Mesenchymal stem cell (in vitro differentiated cells and primary cell): ENCODE measurements at regions not wholly inside any gene's neighbourhood (a gene's known extent, or its start where the extent isn't known, plus 50 kb on each side); places are given as distances from the start of the nearest gene placed in this dataset.
A peak's percentile ranks its signal among the peaks of the same experiment; 100 is the strongest.

Experiments used
- DNase-seq: peaks from one replicate; pipeline ENCODE4 v3.0.0-alpha.2; 2013
- H2AFZ ChIP-seq: one replicate; pipeline ENCODE4 v1.6.1; 2013; ENCODE audit warnings: low read depth, mild to moderate bottlenecking, control low read depth, inconsistent platforms, low read length, moderate library complexity
- H2AK5ac ChIP-seq: 2 replicates; pipeline ENCODE4 v1.6.1; 2013; ENCODE audit warnings: low read length, moderate library complexity, mild to moderate bottlenecking, inconsistent platforms; ENCODE audit not compliant: severe bottlenecking
- H2BK120ac ChIP-seq: one replicate; pipeline ENCODE4 v1.6.1; 2013; ENCODE audit warnings: low read depth, mild to moderate bottlenecking, inconsistent platforms, low read length, moderate library complexity
- H2BK12ac ChIP-seq, 2 experiments: one replicate each; pipeline ENCODE4 v1.6.1; 2013; ENCODE audit warnings: inconsistent platforms in 2 of 2, low read length in 2 of 2, mild to moderate bottlenecking in 2 of 2, moderate library complexity in 2 of 2, control low read depth in 1 of 2
- H2BK15ac ChIP-seq: one replicate; pipeline ENCODE4 v1.6.1; 2013; ENCODE audit warnings: mild to moderate bottlenecking, low read depth, inconsistent platforms; ENCODE audit not compliant: poor library complexity, severe bottlenecking
- H2BK5ac ChIP-seq: 2 replicates; pipeline ENCODE4 v1.6.1; 2013; ENCODE audit warnings: low read depth, mild to moderate bottlenecking, low read length, control low read depth, inconsistent platforms; ENCODE audit not compliant: poor library complexity, severe bottlenecking
- H3K14ac ChIP-seq, 2 experiments: one replicate each; pipeline ENCODE4 v1.6.1; 2013; ENCODE audit warnings: inconsistent platforms in 2 of 2, low read length in 2 of 2, control low read depth in 1 of 2, mild to moderate bottlenecking in 1 of 2, moderate library complexity in 1 of 2
- H3K18ac ChIP-seq, 2 experiments: one replicate each; pipeline ENCODE4 v1.6.1; 2013; ENCODE audit warnings: inconsistent platforms in 2 of 2, low read length in 2 of 2, control low read depth in 1 of 2, low read depth in 1 of 2, mild to moderate bottlenecking in 1 of 2
- H3K23ac ChIP-seq, 2 experiments: one replicate each; pipeline ENCODE4 v1.6.1; 2013; ENCODE audit warnings: inconsistent platforms in 2 of 2, low read length in 2 of 2, mild to moderate bottlenecking in 2 of 2, moderate library complexity in 2 of 2, control low read depth in 1 of 2
- H3K27ac ChIP-seq: 2 replicates; pipeline ENCODE4 v1.5.1; 2013; ENCODE audit warnings: mild to moderate bottlenecking, moderate library complexity, low read length, control low read depth, inconsistent platforms; ENCODE audit not compliant: poor library complexity, severe bottlenecking
- H3K27me3 ChIP-seq, 2 experiments: 2 replicates each; pipeline versions ENCODE4 v1.6.1 to v1.7.0; 2013; ENCODE audit warnings: low read length in 2 of 2, mild to moderate bottlenecking in 2 of 2, moderate library complexity in 2 of 2, control low read depth in 1 of 2, inconsistent platforms in 1 of 2; ENCODE audit not compliant: control insufficient read depth in 1 of 2, insufficient read depth in 1 of 2
- H3K36me3 ChIP-seq, 2 experiments: 2 replicates each; pipeline versions ENCODE4 v1.6.1 to v1.7.0; 2013; ENCODE audit warnings: low read length in 2 of 2, control low read depth in 1 of 2, inconsistent platforms in 1 of 2, low read depth in 1 of 2, mild to moderate bottlenecking in 1 of 2; ENCODE audit not compliant: insufficient read depth in 2 of 2, control insufficient read depth in 1 of 2
- H3K4ac ChIP-seq, 2 experiments: one replicate each; pipeline ENCODE4 v1.6.1; 2013; ENCODE audit warnings: inconsistent platforms in 2 of 2, low read length in 2 of 2, mild to moderate bottlenecking in 2 of 2, moderate library complexity in 2 of 2, control low read depth in 1 of 2, low read depth in 1 of 2
- H3K4me1 ChIP-seq: 2 replicates; pipeline ENCODE4 v1.6.1; 2013; ENCODE audit warnings: low read depth, low read length, control low read depth; ENCODE audit not compliant: control insufficient read depth, insufficient read depth
- H3K4me2 ChIP-seq: 2 replicates; pipeline ENCODE4 v1.6.1; 2013; ENCODE audit warnings: low read length, mild to moderate bottlenecking, inconsistent platforms; ENCODE audit not compliant: poor library complexity, severe bottlenecking
- H3K4me3 ChIP-seq, 2 experiments: 2 replicates each; pipeline versions ENCODE4 v1.5.1 to v1.7.0; 2013; ENCODE audit warnings: low read length in 2 of 2, mild to moderate bottlenecking in 2 of 2, control low read depth in 1 of 2, low read depth in 1 of 2; ENCODE audit not compliant: insufficient read depth in 1 of 2
- H3K79me1 ChIP-seq: replicated peaks from 2 replicates; pipeline ENCODE4 v1.6.1; 2013; ENCODE audit warnings: mild to moderate bottlenecking, control low read depth, low read length, inconsistent platforms; ENCODE audit not compliant: poor library complexity, severe bottlenecking
- H3K9ac ChIP-seq: 2 replicates; pipeline ENCODE4 v1.7.0; 2013; ENCODE audit warnings: mild to moderate bottlenecking, low read length, moderate library complexity
- H3K9me3 ChIP-seq: 2 replicates; pipeline ENCODE4 v1.7.0; 2013; ENCODE audit warnings: mild to moderate bottlenecking, low read length; ENCODE audit not compliant: control insufficient read depth
- H4K8ac ChIP-seq: one replicate; pipeline ENCODE4 v1.6.1; 2013; ENCODE audit warnings: inconsistent platforms, mild to moderate bottlenecking, low read length, moderate library complexity
- H4K91ac ChIP-seq: one replicate; pipeline ENCODE4 v1.6.1; 2013; ENCODE audit warnings: mild to moderate bottlenecking, low read length, inconsistent platforms
- WGBS: methylation state at CpG from one replicate; pipeline ENCODE4 v1.1.7; 2013; ENCODE audit warnings: mixed read lengths; 5-methylcytosine and 5-hydroxymethylcytosine counted together

- Histone ChIP-seq H4K8ac (no peak overlapping the region), H3K36me3 (no peaks in the 10 kb centered on the region), H2BK15ac (no peak overlapping the region), H4K91ac (no peak overlapping the region), H3K27me3 (no peaks in the 10 kb centered on the region), H3K9ac (no peak overlapping the region), H3K4ac (no peak overlapping the region), H2BK5ac (no peak overlapping the region), H2BK120ac (no peak overlapping the region), H3K4me2 (no peak overlapping the region), H2BK12ac (no peak overlapping the region), H3K9me3 (no peaks in the 10 kb centered on the region), H3K79me1 (no peaks in the 10 kb centered on the region), H3K4me1 (no peaks in the 10 kb centered on the region), H3K14ac (no peak overlapping the region), H2AFZ (no peak overlapping the region), H3K18ac (no peak overlapping the region), H3K27ac (no peak overlapping the region), H2AK5ac (no peak overlapping the region), H3K4me3 (no peak overlapping the region), H3K23ac (no peak overlapping the region)
- 100% methylated on average over 1 of the region's 1 CpG for WGBS
- no peak for DNase-seq
Measured at GRCh38 chr2:75287624-75288316, 88.5 kb upstream of the TACR1 start.

- H3K9ac ChIP-seq = no peak overlapping the region
- no peak for DNase-seq
Measured at GRCh38 chr2:75284345-75284744, 85.0 kb upstream of the TACR1 start.

GRCh38 chr2:75278821-75279379 is 79.6 kb upstream of the TACR1 start:
- H4K91ac ChIP-seq = no peak overlapping the region
- H3K23ac ChIP-seq = no peak overlapping the region
- no peaks in the 10 kb centered on the region for H3K27me3 ChIP-seq
- no peak overlapping the region for H2AK5ac ChIP-seq
- no peaks in the 10 kb centered on the region for H3K36me3 ChIP-seq
- H3K4me2 ChIP-seq = no peak overlapping the region
- H3K4ac ChIP-seq = no peak overlapping the region
- no peak overlapping the region for H3K27ac ChIP-seq
- H3K9ac ChIP-seq = no peak overlapping the region
- no peak overlapping the region for H2BK5ac ChIP-seq
- H3K14ac ChIP-seq = no peak overlapping the region
- H2AFZ ChIP-seq = no peak overlapping the region
- no peak overlapping the region for H3K18ac ChIP-seq
- no peak overlapping the region for H4K8ac ChIP-seq
- no peaks in the 10 kb centered on the region for H3K79me1 ChIP-seq
- H2BK12ac ChIP-seq = no peak overlapping the region
- DNase-seq = no peak
- no peaks in the 10 kb centered on the region for H3K4me1 ChIP-seq
- peak overlapping the region in 1 of 2 experiments; percentile 15 for H3K4me3 ChIP-seq
- no peaks in the 10 kb centered on the region for H3K9me3 ChIP-seq
- WGBS = 93% methylated on average over 5 of the region's 5 CpGs
- no peak overlapping the region for H2BK120ac ChIP-seq
- no peak overlapping the region for H2BK15ac ChIP-seq

More at GRCh38 chr2:75284345-75284744, 85.0 kb upstream of the TACR1 start:
- no peaks in the 10 kb centered on the region for H3K9me3 ChIP-seq
- H3K27me3 ChIP-seq = no peaks in the 10 kb centered on the region
- H3K4me3 ChIP-seq = no peak overlapping the region
- H2BK15ac ChIP-seq = no peak overlapping the region
- no peak overlapping the region for H4K91ac ChIP-seq
- H2AFZ ChIP-seq = no peak overlapping the region
- H3K36me3 ChIP-seq = no peaks in the 10 kb centered on the region
- no peak overlapping the region for H2BK12ac ChIP-seq
- no peak overlapping the region for H3K14ac ChIP-seq
- H3K4me1 ChIP-seq = no peaks in the 10 kb centered on the region
- H3K27ac ChIP-seq = no peak overlapping the region
- 79% methylated on average over 2 of the region's 2 CpGs for WGBS
- H3K79me1 ChIP-seq = no peaks in the 10 kb centered on the region
- no peak overlapping the region for H2BK5ac ChIP-seq
- no peak overlapping the region for H3K23ac ChIP-seq
- H3K4me2 ChIP-seq = no peak overlapping the region
- no peak overlapping the region for H4K8ac ChIP-seq
- H3K4ac ChIP-seq = no peak overlapping the region
- no peak overlapping the region for H2AK5ac ChIP-seq
- H2BK120ac ChIP-seq = no peak overlapping the region
- H3K18ac ChIP-seq = no peak overlapping the region

GRCh38 chr2:75278314-75278713 is 79.0 kb upstream of the TACR1 start:
- H3K4me1 ChIP-seq = no peaks in the 10 kb centered on the region
- H3K14ac ChIP-seq = no peak overlapping the region
- H3K79me1 ChIP-seq = no peaks in the 10 kb centered on the region
- no peak overlapping the region for H2BK120ac ChIP-seq
- H2BK15ac ChIP-seq = no peak overlapping the region
- H3K18ac ChIP-seq = no peak overlapping the region
- H3K4me2 ChIP-seq = no peak overlapping the region
- H3K9ac ChIP-seq = no peak overlapping the region
- H2AK5ac ChIP-seq = no peak overlapping the region
- H3K23ac ChIP-seq = no peak overlapping the region
- H4K8ac ChIP-seq = no peak overlapping the region
- no peak overlapping the region for H2BK5ac ChIP-seq
- H3K27me3 ChIP-seq = no peaks in the 10 kb centered on the region
- no peak overlapping the region for H3K4ac ChIP-seq
- DNase-seq = no peak
- H3K4me3 ChIP-seq = peak overlapping the region in 1 of 2 experiments; percentile 15
- no peak overlapping the region for H2BK12ac ChIP-seq
- H3K36me3 ChIP-seq = no peaks in the 10 kb centered on the region
- H3K9me3 ChIP-seq = no peaks in the 10 kb centered on the region
- no peak overlapping the region for H2AFZ ChIP-seq
- H4K91ac ChIP-seq = peak overlapping the region; percentile 12
- over 99% methylated on average over 3 of the region's 3 CpGs for WGBS
- no peak overlapping the region for H3K27ac ChIP-seq
